RWPE1 (cell line): ENCODE measurements at regions not wholly inside any gene's neighbourhood (a gene's known extent, or its start where the extent isn't known, plus 50 kb on each side); places are given as distances from the start of the nearest gene placed in this dataset.

Source experiments
- CTCF ChIA-PET: fragments of 350-600 bp; sonication (Branson Sonifier 250); formaldehyde crosslinking; extraction: SDS; loops from one replicate; lab custom pipeline; 2021; lab: Yijun Ruan, JAX
- POLR2A ChIA-PET: fragments of 400-600 bp; formaldehyde crosslinking; extraction: SDS; loops from one replicate; lab custom pipeline; 2020; ENCODE audit warnings: antibody characterized with exemption; ENCODE audit not compliant: low non-redundant PET; lab: Yijun Ruan, JAX
- DNase-seq: peaks from one replicate; pipeline ENCODE4 v3.0.0; 2012; ENCODE audit warnings: low spot score
- H3K27ac ChIP-seq: fragments of 450-650 bp; 2 replicates; pipeline ENCODE4 v1.5.1; 2017
- TF ChIP-seq, protein P1 (sequence below): fragments of 450-650 bp; conservative IDR thresholded peaks from 2 replicates; pipeline ENCODE4 v1.5.1; 2017; ENCODE audit warnings: low read depth, mild to moderate bottlenecking

GRCh38 chr4:44804301-44804700 is 77.9 kb upstream of the GNPDA2 start:
- ChIA-PET POLR2A (no interaction called here), CTCF (no interaction called here)
- no peak overlapping the region for H3K27ac ChIP-seq
- TF ChIP-seq, protein P1, sequence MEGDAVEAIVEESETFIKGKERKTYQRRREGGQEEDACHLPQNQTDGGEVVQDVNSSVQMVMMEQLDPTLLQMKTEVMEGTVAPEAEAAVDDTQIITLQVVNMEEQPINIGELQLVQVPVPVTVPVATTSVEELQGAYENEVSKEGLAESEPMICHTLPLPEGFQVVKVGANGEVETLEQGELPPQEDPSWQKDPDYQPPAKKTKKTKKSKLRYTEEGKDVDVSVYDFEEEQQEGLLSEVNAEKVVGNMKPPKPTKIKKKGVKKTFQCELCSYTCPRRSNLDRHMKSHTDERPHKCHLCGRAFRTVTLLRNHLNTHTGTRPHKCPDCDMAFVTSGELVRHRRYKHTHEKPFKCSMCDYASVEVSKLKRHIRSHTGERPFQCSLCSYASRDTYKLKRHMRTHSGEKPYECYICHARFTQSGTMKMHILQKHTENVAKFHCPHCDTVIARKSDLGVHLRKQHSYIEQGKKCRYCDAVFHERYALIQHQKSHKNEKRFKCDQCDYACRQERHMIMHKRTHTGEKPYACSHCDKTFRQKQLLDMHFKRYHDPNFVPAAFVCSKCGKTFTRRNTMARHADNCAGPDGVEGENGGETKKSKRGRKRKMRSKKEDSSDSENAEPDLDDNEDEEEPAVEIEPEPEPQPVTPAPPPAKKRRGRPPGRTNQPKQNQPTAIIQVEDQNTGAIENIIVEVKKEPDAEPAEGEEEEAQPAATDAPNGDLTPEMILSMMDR, result no peak
- DNase-seq, result no peak

- CTCF ChIA-PET, result no interaction called here
- no peak overlapping the region for H3K27ac ChIP-seq
- TF ChIP-seq, protein P1, result no peak
- no peak for DNase-seq
- POLR2A ChIA-PET, result no interaction called here
Observed at GRCh38 chr4:44801384-44801783, 75.0 kb upstream of the GNPDA2 start.

DNA sequence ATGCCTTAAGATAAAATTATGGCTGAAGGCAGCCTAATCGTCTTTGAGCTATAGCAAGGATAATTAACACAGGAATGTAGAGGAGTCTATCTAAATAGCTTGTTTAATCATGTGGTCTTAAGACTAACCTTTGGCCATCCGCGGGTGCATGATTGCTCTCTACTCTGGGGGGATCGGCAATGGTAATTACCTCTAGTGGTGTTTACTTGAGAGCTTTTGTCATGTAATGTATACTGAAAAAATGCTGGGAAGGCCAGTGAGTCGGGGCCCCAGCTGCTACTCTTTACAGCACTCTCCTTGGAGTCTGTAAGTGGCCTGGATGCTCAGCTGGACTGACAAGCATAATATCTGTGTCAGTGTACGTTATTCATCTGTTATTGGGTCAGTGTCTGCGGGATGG is 65.5 kb upstream of the GNPDA2 start:
- TF ChIP-seq, protein P1, result no peak
- CTCF ChIA-PET, result no interaction called here
- H3K27ac ChIP-seq, result no peak overlapping the region
- DNase-seq, result no peak
- POLR2A ChIA-PET, result no interaction called here

- ChIA-PET CTCF (no interaction called here), POLR2A (no interaction called here)
- H3K27ac ChIP-seq, result no peak overlapping the region
- TF ChIP-seq, protein P1, result no peak
- DNase-seq, result no peak
Observed at GRCh38 chr4:44777115-44777514, 50.8 kb upstream of the GNPDA2 start.
